ENCODE measurements at regions not wholly inside any gene's neighbourhood (a gene's known extent, or its start where the extent isn't known, plus 50 kb on each side); places are given as distances from the start of the nearest gene placed in this dataset.

- Histone ChIP-seq H3K4me3 (replicated peaks; ENCODE audit: insufficient read depth, low read length) (no peak overlapping the region), H3K27me3 (ENCODE audit: insufficient read depth, poor library complexity, severe bottlenecking) (peaks cover 2% of the 10 kb centered on the region), H3K27ac (replicated peaks) (no peak overlapping the region)
- no peak for TF ChIP-seq POLR2AphosphoS5 (IDR thresholded peaks at IDR 0.05; ENCODE audit: low read depth)
- no peak for TF ChIP-seq REST (IDR thresholded peaks at IDR 0.05; ENCODE audit: insufficient replicate concordance, low read depth)
- TF ChIP-seq SPI1 (IDR thresholded peaks at IDR 0.05; ENCODE audit: borderline replicate concordance, low read depth): no peak
- TF ChIP-seq CTCF (IDR thresholded peaks at IDR 0.05; ENCODE audit: insufficient read depth, low read length): no peak
- TF ChIP-seq GABPA (IDR thresholded peaks at IDR 0.05; ENCODE audit: low read depth): no peak
- DNase-seq (ENCODE audit: low read depth in 1 of 2, low spot score in 1 of 2): no peak
These were observed 362.7 kb upstream of the CFAP20DC start for GRCh38 chr3:59412516-59412915.

GRCh38 chr3:59411694-59412093, 361.9 kb upstream of the CFAP20DC start:
- no peak overlapping the region for H3K4me3 ChIP-seq (replicated peaks; ENCODE audit: insufficient read depth, low read length)
- H3K27me3 ChIP-seq (ENCODE audit: insufficient read depth, poor library complexity, severe bottlenecking): peaks cover 2% of the 10 kb centered on the region
- no peak overlapping the region for H3K27ac ChIP-seq (replicated peaks)
- DNase-seq (ENCODE audit: low read depth in 1 of 2, low spot score in 1 of 2): no peak
- TF ChIP-seq GABPA (IDR thresholded peaks at IDR 0.05; ENCODE audit: low read depth): no peak
- no peak for TF ChIP-seq SPI1 (IDR thresholded peaks at IDR 0.05; ENCODE audit: borderline replicate concordance, low read depth)
- TF ChIP-seq REST (IDR thresholded peaks at IDR 0.05; ENCODE audit: insufficient replicate concordance, low read depth): no peak
- TF ChIP-seq CTCF (IDR thresholded peaks at IDR 0.05; ENCODE audit: insufficient read depth, low read length): no peak
- TF ChIP-seq POLR2AphosphoS5 (IDR thresholded peaks at IDR 0.05; ENCODE audit: low read depth): no peak

GRCh38 chr3:59411186-59411585, 361.4 kb upstream of the CFAP20DC start:
- Histone ChIP-seq H3K4me3 (replicated peaks; ENCODE audit: insufficient read depth, low read length) (no peak overlapping the region), H3K27ac (replicated peaks) (no peak overlapping the region), H3K27me3 (ENCODE audit: insufficient read depth, poor library complexity, severe bottlenecking) (peaks cover 2% of the 10 kb centered on the region)
- TF ChIP-seq REST (IDR thresholded peaks at IDR 0.05; ENCODE audit: insufficient replicate concordance, low read depth): no peak
- TF ChIP-seq SPI1 (IDR thresholded peaks at IDR 0.05; ENCODE audit: borderline replicate concordance, low read depth): no peak
- TF ChIP-seq CTCF (IDR thresholded peaks at IDR 0.05; ENCODE audit: insufficient read depth, low read length): no peak
- no peak for TF ChIP-seq GABPA (IDR thresholded peaks at IDR 0.05; ENCODE audit: low read depth)
- TF ChIP-seq POLR2AphosphoS5 (IDR thresholded peaks at IDR 0.05; ENCODE audit: low read depth): no peak
- DNase-seq (ENCODE audit: low read depth in 1 of 2, low spot score in 1 of 2): no peak

Measured in HL-60 (cell line).